Fibroblast of pulmonary artery (primary cell): ENCODE measurements at regions not wholly inside any gene's neighbourhood (a gene's known extent, or its start where the extent isn't known, plus 50 kb on each side); places are given as distances from the start of the nearest gene placed in this dataset.

Source experiments
- DNase-seq: peaks from one replicate; pipeline ENCODE4 v3.0.0-alpha.2; 2010; ENCODE audit warnings: low read depth
- H3K4me3 ChIP-seq: replicated peaks from 2 replicates; pipeline ENCODE4 v1.5.1; 2011; ENCODE audit warnings: low read depth, mild to moderate bottlenecking, control low read depth, low read length, moderate library complexity
- TF ChIP-seq, protein P1 (sequence below): IDR thresholded peaks from 2 replicates; pipeline ENCODE4 v1.5.1; 2011; ENCODE audit warnings: mild to moderate bottlenecking, control low read depth, low read length, inconsistent platforms; ENCODE audit errors: missing control alignments

DNA sequence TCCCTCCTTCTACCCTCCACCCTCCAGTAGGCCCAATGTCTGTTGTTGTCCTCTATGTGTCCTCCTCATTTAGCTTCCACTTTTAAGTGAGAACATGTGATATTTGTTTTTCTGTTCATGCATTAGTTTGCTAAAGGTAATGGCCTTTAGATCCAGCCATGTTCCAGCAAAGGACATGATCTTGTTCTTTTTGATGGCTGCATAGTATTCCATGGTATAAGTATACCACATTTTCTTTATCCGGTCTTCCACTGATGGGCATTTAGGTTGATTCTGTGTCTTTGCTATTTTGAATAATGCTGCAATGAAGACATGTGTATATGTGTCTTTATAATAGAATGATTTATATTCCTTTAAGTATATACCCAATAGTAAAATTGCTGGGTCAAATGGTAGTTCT, 232.5 kb upstream of the PRR16 start:
- DNase-seq, result no peak
- TF ChIP-seq, protein P1, sequence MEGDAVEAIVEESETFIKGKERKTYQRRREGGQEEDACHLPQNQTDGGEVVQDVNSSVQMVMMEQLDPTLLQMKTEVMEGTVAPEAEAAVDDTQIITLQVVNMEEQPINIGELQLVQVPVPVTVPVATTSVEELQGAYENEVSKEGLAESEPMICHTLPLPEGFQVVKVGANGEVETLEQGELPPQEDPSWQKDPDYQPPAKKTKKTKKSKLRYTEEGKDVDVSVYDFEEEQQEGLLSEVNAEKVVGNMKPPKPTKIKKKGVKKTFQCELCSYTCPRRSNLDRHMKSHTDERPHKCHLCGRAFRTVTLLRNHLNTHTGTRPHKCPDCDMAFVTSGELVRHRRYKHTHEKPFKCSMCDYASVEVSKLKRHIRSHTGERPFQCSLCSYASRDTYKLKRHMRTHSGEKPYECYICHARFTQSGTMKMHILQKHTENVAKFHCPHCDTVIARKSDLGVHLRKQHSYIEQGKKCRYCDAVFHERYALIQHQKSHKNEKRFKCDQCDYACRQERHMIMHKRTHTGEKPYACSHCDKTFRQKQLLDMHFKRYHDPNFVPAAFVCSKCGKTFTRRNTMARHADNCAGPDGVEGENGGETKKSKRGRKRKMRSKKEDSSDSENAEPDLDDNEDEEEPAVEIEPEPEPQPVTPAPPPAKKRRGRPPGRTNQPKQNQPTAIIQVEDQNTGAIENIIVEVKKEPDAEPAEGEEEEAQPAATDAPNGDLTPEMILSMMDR, result no peak
- H3K4me3 ChIP-seq, result no peak overlapping the region

DNA sequence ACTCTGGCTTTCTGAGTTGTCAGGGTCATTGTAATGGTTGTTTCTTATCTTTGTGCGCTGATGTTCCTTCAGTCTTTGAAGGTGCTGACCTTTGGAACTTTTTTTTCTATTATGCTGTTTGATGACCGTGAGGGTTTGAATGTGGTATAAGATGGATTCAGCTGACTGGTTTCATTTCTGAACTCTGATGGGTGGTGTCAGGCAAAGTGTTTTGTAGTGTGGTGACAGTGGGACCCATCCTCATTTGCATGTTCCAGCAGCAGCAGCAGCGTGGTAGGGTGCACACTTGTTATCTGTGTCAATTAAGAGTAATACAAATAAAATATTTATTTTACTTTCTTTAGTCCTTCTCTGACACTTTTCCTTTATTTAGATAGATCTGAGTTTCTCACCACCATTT, 227.7 kb upstream of the PRR16 start:
- H3K4me3 ChIP-seq, result no peak overlapping the region
- DNase-seq, result no peak
- TF ChIP-seq, protein P1, result no peak

GRCh38 chr5:120239086-120239485, 225.0 kb upstream of the PRR16 start:
- no peak overlapping the region for H3K4me3 ChIP-seq
- TF ChIP-seq, protein P1, result no peak
- DNase-seq, result no peak

- TF ChIP-seq, protein P1, result no peak
- no peak overlapping the region for H3K4me3 ChIP-seq
- DNase-seq, result peak; percentile 10
These were observed 223.4 kb upstream of the PRR16 start for GRCh38 chr5:120240706-120241105.

DNA sequence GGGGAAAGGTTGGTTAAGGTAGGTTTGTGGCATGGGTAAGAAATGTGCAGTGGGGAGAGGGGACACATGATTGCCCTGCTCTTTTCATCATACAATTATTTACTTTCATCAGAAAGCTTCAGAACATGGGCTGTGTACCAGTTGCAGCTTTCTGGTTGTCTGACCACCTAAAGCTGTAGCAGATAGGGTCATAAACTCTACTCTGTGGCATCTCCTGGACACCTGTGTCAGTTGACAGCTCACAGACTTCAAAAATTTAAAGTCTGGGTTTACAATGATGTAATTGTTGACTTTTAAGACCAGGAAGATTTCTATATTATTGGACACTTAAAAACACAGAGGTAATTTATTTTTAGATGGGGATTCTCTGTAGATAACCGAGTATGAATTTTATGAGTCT, 222.7 kb upstream of the PRR16 start:
- H3K4me3 ChIP-seq, result no peak overlapping the region
- DNase-seq, result no peak
- TF ChIP-seq, protein P1, result no peak

DNA sequence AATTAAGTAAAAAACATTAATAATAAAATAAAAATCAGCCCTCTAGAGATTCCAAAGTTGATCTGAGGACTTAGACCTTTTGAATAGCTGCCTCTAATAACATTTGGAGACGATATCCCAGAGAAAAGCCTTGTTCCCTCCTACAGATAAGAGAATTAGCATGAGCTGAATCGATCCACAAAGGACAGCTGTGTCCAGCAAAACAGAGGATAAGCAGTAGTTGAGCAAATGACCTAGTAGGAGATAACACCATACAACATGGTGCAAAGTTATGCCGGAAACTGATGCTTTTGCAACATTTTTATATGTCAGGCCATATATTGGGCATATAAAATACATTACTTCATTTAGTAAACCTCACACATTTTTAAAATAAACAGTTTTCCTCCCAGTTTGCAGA, 212.2 kb upstream of the PRR16 start:
- no peak overlapping the region for H3K4me3 ChIP-seq
- DNase-seq, result no peak
- TF ChIP-seq, protein P1, result no peak

DNA sequence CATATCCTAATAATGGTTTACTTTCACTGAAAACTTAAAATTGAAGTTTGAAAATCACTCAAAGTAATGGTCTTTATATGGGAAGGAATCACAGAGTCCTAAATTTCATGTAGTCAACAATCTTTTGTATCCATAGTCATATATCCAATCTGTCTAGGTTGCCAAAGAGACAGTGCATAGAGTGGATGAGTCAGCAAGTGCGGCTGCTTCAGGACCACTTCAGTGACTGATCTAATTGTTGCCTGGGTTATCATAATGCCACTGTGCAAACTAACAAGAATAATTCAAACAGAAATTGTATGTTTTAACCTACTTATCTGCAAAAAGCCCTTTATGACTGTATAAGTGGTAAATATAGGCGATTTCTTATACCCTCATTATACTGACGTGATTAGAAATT, 211.3 kb upstream of the PRR16 start:
- TF ChIP-seq, protein P1, result no peak
- H3K4me3 ChIP-seq, result no peak overlapping the region
- DNase-seq, result peak; percentile 8
